ENCODE measurements at regions not wholly inside any gene's neighbourhood (a gene's known extent, or its start where the extent isn't known, plus 50 kb on each side); places are given as distances from the start of the nearest gene placed in this dataset.
A peak's percentile ranks its signal among the peaks of the same experiment; 100 is the strongest.
"Not testable (repeated sequence)": the region's sequence is repeated elsewhere in the genome, so short reads cannot be mapped to it uniquely, and the experiment has no call there.

DNA sequence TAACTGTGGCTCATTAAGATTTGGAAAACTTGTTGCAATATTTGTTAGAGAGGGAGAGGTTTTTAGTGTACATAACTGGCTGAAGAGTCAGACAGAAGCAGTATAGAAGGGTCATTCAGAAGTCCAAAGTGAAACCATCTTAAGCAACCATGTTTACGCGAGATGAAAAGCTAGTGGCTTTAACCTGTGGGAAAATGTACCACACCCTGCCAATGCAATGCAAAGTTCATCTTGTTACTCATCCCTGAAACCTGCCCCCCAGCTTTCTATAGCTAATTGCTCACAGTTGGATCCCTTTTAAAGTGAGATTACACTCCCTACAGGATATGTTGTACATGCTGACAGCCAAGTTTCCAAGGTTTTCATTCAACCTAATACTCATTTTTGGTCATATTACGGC is 96.7 kb upstream of the RAPGEF2 start:
- no peak for DNase-seq

DNA sequence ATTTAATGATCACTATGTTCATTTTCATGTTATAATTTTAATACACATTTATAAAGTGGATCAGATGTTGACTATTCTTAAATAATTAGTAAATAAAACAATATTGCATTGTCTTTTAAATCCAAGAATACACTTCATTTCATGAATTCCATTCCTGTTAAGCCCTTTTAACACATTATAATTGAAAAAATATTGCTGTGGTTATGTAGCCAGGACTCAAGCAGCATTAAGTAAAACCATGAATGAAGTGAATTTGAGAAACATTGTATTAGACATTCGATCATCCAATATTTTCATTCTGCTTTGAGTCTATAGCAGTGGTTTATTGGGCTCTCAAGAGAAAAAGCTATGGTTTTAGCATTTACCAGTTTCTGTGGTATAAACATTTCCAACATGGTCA is 94.2 kb upstream of the RAPGEF2 start:
- DNase-seq: no peak

DNA sequence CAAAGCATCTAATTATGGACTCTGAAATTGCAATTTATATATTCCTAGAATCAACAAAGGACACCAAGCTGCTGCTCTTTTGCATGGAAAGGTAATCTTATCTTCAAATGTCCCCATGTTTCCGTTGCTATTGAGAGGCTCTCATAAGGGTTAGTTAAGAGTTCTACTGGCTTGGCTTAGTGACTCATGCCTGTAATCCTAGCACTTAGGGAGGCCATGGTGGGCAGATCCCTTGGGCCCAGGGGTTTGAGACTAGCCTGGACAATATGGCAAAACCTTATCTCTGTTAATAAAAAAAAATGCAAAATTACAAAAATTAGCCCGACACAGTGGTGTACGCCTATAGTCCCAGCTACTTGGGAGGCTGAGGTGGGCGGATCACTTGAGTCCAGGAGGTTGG is 93.4 kb upstream of the RAPGEF2 start:
- no peak for DNase-seq

- no peak for DNase-seq
Observed at GRCh38 chr4:159010100-159010499, 92.8 kb upstream of the RAPGEF2 start.

DNA sequence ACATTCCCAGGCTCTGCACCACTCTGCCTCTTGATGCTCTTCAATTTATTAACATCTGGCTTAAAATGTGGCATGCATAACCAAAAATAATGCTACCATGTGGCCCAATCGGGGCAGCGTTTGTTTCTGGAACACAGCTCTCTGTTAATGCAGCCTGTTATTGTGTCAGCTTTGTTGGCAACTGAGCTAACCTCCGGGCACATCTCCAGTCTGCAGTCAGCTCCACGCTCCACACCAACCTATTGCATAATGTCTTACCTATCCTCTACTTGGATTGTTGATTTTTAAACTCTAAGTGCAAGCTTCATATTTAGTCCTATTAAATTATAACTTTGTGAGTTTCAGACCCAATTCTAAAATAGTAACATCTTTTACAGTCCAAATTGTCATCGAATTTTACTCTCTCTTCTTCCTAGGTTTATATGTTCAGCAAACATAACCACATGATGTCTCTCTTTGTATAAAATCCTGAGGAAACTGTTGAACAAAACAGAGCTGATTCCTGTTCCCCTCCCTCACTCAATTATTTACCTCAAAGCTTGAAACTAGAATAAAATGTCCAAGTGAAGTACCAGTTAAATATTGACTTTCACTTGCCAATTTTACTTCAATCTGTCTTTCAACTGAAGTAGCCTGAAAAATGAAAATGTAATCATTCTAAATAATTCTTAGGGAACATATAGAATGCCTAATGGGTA is 92.2 kb upstream of the RAPGEF2 start:
- no peak for DNase-seq

DNA sequence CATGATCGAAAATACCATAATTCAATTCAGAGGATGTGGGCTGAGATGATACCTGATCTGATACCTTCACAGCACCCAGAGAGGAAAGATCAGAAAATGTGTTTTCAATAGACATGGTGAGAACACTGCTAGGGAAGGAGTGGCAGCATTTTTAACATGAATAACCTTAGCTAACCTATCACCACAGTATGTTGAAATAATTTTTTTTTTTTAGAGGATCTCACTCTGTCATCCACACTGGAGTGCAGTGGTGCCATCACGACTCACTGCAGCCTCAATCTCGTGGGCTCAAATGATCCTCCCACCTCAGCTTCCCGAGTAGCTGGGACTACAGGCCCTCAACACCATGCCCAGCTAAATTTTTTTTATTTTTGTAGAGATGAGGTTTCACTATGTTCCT is 90.5 kb upstream of the RAPGEF2 start:
- DNase-seq: no peak

GRCh38 chr4:159013692-159014091 is 89.2 kb upstream of the RAPGEF2 start:
- no peak for DNase-seq

DNA sequence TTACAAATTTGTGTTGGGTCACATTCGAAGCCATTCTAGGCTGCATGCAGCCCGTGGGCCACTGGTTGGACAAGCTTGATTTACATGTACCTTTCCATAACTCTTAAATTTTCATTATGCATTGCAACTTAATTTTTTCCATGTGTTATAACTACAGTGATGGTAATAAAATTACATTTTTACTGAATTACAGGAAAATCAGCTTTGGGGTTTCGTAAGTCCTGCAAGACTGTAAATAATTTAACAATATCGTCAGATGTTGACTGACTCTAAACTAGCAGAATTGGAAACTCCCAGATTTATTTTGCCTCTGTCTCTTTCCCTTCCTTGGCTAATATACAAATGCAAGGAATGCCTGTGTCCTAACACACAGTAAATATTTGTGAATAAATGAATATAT is 88.0 kb upstream of the RAPGEF2 start:
- no peak for DNase-seq

GRCh38 chr4:159015841-159016240 is 87.0 kb upstream of the RAPGEF2 start:
- no peak for DNase-seq

DNA sequence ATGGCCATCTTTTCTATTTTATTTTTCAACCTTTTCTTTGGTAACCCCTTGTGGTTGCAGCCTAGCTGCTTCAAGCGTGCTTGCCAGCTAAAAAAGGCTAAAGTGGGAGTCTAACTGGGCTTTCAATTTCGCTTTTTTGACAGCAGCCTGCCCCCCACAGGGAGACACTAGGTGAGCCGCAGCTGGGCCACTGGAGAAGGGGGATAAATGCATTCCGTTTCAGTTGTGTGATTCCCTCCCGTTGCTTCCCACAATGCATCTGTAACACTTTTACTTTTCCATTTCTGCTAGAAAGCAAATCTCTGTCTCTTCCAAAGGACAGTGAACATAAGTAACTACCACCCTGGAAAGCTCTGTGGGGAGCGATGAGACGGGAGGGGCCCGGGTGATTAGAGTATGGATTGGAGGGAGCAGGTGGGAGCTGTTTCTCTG is 86.3 kb upstream of the RAPGEF2 start:
- DNase-seq: no peak

DNA sequence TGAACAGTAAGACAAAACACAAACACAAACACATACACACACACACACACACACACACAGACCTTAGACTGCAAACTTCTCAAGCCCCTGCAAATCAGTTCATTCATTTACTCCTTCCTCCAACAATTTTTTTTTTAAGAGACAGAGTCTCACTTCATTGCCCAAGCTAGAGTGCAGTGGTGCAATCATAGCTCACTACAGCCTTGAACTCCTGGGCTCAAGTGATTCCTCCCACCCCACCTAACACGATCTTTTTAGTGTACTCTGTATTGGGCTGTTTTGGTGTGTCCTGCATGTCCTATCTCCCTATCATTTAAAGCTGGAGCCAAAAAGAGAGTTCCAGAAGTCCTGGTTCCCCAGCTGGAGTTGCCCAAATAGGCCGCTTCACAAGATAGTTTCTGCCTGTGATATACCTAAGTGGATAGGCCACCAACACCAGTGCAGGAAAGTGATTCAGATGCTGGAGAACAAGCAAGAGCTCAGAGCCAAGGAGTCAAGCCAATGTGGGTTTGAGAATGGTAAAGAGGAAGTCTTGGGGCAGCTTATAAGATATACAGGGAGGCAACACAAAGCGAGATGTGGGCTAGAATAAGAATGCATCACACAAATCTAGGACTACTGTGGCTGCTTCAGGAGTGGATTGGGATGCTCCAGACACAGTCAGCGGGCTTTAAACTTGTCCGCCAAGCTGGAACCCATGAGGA is 85.4 kb upstream of the RAPGEF2 start:
- DNase-seq: no peak

DNA sequence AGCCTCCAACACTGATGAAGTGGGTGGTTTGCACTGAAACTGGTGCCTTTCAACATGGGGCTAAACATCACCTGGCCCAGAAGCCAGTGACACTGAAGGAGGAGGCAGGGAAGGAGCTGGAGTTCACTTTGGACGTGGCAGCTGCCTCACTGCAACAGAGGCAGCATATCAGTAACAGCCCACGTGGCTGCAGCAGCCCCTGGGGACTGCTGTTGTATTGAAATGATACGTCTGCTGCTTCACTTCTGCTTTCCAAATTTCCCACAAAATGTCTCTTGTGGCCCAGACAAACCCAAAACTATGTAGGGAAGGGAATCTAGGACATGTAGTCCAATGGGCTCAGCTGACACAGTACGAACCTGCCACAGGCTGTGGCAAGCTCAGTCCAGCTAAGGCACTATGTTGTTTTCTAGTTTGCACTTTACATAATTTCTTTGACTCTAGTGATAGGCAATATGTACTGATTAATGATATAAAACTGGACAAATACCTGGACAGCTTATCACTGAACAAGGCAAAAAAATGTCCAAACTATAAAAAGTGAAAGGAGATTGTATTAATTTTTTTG is 84.7 kb upstream of the RAPGEF2 start:
- peak in 1 of 2 donors; percentile 23 for DNase-seq

- DNase-seq: no peak
Observed at GRCh38 chr4:159019356-159019755, 83.5 kb upstream of the RAPGEF2 start.

- DNase-seq: no peak
Observed at GRCh38 chr4:159021597-159022385, 81.1 kb upstream of the RAPGEF2 start.

- no peak for DNase-seq
Observed at GRCh38 chr4:159023741-159024140, 79.1 kb upstream of the RAPGEF2 start.

DNA sequence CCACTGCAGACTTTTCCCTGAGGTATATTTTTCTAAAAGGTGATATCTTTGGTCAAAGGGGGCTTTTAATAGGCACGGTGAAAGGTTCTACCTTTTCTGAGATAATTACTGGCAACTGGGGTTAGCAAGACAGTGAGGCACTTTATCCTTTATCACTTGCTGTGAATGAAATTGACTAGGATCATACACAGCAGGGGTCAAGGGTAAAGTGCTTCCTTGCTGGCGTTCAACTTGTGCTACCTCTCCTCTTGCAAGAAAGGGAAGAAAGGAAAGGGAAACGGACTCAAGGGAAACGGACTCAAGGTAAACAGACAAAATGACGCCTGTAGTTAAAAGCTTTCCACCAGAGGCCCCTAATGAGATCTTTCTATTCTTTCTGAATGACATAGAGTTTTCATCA is 78.6 kb upstream of the RAPGEF2 start:
- DNase-seq: no peak

- DNase-seq: no peak
Observed at GRCh38 chr4:159024828-159025227, 78.1 kb upstream of the RAPGEF2 start.

DNA sequence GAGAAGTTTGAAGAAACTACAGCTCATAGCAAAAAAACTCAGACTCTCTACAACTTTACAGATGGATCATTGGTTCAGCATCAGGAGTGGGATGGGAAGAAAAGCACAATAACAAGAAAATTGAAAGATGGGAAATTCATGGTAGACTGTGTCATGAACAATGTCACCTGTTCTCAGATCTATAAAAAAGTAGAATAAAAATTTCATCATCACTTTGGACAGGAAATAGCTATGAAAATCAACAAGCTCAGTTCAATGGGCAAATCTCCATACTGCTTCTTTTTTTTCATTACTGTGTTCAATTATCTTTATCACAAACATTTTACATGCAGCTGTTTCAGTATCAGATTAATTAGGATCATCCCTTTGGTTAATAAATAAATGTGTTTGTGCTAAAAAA is 76.5 kb upstream of the RAPGEF2 start:
- no peak for DNase-seq

DNA sequence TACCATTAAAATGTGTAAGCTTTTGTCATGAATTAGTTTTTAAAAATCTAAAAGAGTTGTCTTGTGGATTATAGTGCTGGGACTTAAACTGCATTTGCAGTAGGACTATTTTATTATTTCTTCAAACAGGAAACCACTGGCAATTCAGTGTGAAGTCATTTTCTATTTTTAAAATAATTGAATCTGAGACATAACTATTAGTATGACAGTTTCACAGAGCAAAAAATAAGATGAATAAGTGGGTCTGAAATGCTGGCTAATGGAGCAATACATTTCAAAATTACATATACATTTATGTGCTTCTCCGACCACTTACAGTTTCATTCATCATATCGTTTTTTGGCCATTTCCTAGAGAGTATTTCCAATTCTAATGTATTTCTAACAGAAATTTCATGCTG is 75.3 kb upstream of the RAPGEF2 start:
- DNase-seq: no peak

DNA sequence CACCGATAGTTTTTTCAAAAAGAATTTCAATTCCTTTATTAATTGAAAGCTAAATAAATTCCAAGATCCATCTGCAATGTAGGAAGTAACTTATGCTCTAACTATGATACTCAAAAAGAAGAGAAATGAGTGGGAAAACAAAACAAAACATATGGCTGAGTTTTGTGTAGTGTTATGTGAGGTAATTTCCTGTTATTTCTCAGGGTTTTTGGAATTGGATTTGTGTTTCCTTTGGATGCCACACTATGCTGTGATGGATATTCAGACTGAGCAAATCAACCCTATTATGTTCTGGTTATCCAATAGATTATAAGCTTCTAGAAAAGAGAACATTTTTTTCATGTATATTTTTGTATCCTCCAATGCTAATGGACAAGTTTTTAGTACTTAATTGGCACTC is 73.4 kb upstream of the RAPGEF2 start:
- DNase-seq: no peak

GRCh38 chr4:159030297-159030696 is 72.6 kb upstream of the RAPGEF2 start:
- DNase-seq: not testable (repeated sequence)

DNA sequence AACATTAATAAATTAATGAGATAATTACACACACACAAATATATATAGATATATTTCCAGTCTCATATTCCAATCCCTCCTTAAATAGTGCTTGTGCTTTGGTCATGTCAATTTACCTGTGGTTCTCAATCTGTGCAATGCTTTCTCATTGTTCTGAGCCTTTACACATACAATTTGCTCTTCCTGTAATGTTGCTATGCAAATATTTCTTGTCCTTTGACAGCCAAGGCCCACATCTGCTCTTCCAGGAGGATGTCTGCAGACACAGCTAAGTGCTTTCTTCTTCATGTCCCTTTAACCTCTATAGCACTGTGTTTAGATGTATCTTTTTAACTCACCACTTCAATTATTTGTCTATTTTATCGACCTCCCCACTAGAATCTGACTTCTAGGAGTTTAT is 67.3 kb upstream of the RAPGEF2 start:
- DNase-seq: no peak

DNA sequence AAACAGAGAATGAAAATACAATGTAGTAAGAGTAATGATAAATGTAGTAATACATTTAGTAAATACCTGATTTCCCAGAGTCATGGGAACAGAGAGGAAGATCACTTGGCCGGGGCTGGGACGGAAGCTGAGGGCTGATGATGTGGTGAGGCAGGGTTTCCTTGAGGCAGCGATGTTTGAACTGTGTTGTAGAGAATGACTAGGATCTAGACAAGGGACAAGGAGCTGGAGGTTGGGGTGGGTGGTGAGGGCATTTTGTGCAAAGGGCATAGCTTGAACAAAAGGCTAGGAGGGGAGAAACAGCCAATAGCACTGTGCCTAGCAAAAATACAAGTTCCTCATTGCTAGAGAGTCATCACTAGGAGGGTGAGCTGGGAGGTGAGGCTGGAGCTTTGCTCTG is 64.3 kb upstream of the RAPGEF2 start:
- no peak for DNase-seq

Data from CD4-positive, alpha-beta T cell treated with Interleukin-4 for 1 hour (primary cell).